IMR-90 (cell line): ENCODE measurements at regions not wholly inside any gene's neighbourhood (a gene's known extent, or its start where the extent isn't known, plus 50 kb on each side); places are given as distances from the start of the nearest gene placed in this dataset.

ENCODE experiments used
- ATAC-seq: fragments of 200-7000 bp; cut with Tn5 transposase; 2 replicates; pipeline ENCODE4 v1.9.1; 2020; ENCODE audit warnings: low read depth, mild to moderate bottlenecking, moderate library complexity
- BruUV-seq: library from RNA; stranded (reverse); fragments of 400-500 nt; replicated peaks from 2 replicates; lab custom pipeline; 2021; lab: Mats Ljungman, UMichigan
- CTCF ChIA-PET: fragments of 300-600 bp; formaldehyde crosslinking; extraction: SDS; loops from one replicate; lab custom pipeline; 2021; ENCODE audit warnings: antibody characterized with exemption; lab: Yijun Ruan, JAX
- POLR2A ChIA-PET: fragments of 300-600 bp; sonication (Branson Sonifier 250); formaldehyde crosslinking; loops from one replicate; lab custom pipeline; 2022; ENCODE audit warnings: antibody characterized with exemption; ENCODE audit not compliant: unreplicated experiment; lab: Charles Lee
- DNase-seq: peaks from one replicate; pipeline ENCODE4 v3.0.0; 2013
- H2AFZ ChIP-seq: replicated peaks from 2 replicates; pipeline ENCODE3; 2013; ENCODE audit warnings: low read length, mild to moderate bottlenecking; ENCODE audit not compliant: poor library complexity
- H2AK5ac ChIP-seq: 2 replicates; pipeline ENCODE4 v1.6.1; 2013; ENCODE audit warnings: low read depth, low read length, inconsistent platforms
- H2AK9ac ChIP-seq: replicated peaks from 2 replicates; pipeline ENCODE3; 2013; ENCODE audit warnings: mild to moderate bottlenecking, low read depth, low read length, moderate library complexity; ENCODE audit not compliant: poor library complexity
- H2BK120ac ChIP-seq: 2 replicates; pipeline ENCODE4 v1.6.1; 2013; ENCODE audit warnings: low read depth, low read length, inconsistent platforms
- H2BK15ac ChIP-seq: 3 replicates; pipeline ENCODE4 v1.6.1; 2013; ENCODE audit warnings: low read depth, low read length, inconsistent platforms
- H2BK20ac ChIP-seq: 2 replicates; pipeline ENCODE4 v1.6.1; 2013; ENCODE audit warnings: low read depth, mild to moderate bottlenecking, inconsistent platforms, low read length, moderate library complexity
- H2BK5ac ChIP-seq: 2 replicates; pipeline ENCODE4 v1.6.1; 2013; ENCODE audit warnings: mild to moderate bottlenecking, low read depth, low read length, inconsistent platforms; ENCODE audit not compliant: poor library complexity, severe bottlenecking
- H3K14ac ChIP-seq: replicated peaks from 2 replicates; pipeline ENCODE4 v1.6.1; 2013; ENCODE audit warnings: low read depth, low read length, inconsistent platforms
- H3K18ac ChIP-seq: 2 replicates; pipeline ENCODE4 v1.6.1; 2013; ENCODE audit warnings: low read depth, low read length, control low read depth
- H3K23ac ChIP-seq: 2 replicates; pipeline ENCODE4 v1.6.1; 2013; ENCODE audit warnings: low read depth, low read length, inconsistent platforms
- H3K27ac ChIP-seq: 2 replicates; pipeline ENCODE4 v1.5.1; 2013; ENCODE audit warnings: mild to moderate bottlenecking, control low read depth, low read length; ENCODE audit not compliant: insufficient read depth
- H3K27me3 ChIP-seq: 2 replicates; pipeline ENCODE4 v1.6.1; 2013; ENCODE audit warnings: low read length; ENCODE audit not compliant: control insufficient read depth, insufficient read depth
- H3K36me3 ChIP-seq: 2 replicates; pipeline ENCODE4 v1.6.1; 2013; ENCODE audit warnings: low read length, mixed read lengths; ENCODE audit not compliant: control insufficient read depth, insufficient read depth
- H3K4ac ChIP-seq: 2 replicates; pipeline ENCODE4 v1.6.1; 2013; ENCODE audit warnings: low read depth, low read length, inconsistent platforms
- H3K4me1 ChIP-seq: 2 replicates; pipeline ENCODE4 v1.6.1; 2013; ENCODE audit warnings: low read length, mixed read lengths; ENCODE audit not compliant: control insufficient read depth, insufficient read depth
- H3K4me2 ChIP-seq: 2 replicates; pipeline ENCODE4 v1.6.1; 2013; ENCODE audit warnings: low read depth, mild to moderate bottlenecking, control low read depth, low read length, moderate library complexity
- H3K4me3 ChIP-seq: 2 replicates; pipeline ENCODE4 v1.5.1; 2013; ENCODE audit warnings: low read depth, mild to moderate bottlenecking, control low read depth, low read length, moderate library complexity; ENCODE audit not compliant: insufficient read depth
- H3K56ac ChIP-seq: 2 replicates; pipeline ENCODE4 v1.6.1; 2013; ENCODE audit warnings: low read length, inconsistent platforms; ENCODE audit not compliant: insufficient read depth; ENCODE audit errors: extremely low read depth
- H3K79me1 ChIP-seq, 2 experiments: 2 replicates each; pipeline ENCODE4 v1.6.1; 2013; ENCODE audit warnings: low read length in 2 of 2, inconsistent platforms in 1 of 2, low read depth in 1 of 2
- H3K9ac ChIP-seq: 2 replicates; pipeline ENCODE4 v1.6.1; 2013; ENCODE audit warnings: low read depth, low read length, control low read depth
- H3K9me1 ChIP-seq: 2 replicates; pipeline ENCODE4 v1.6.1; 2013; ENCODE audit warnings: low read length, inconsistent platforms; ENCODE audit not compliant: insufficient read depth
- H3K9me3 ChIP-seq: 2 replicates; pipeline ENCODE4 v1.6.1; 2013; ENCODE audit warnings: low read length; ENCODE audit not compliant: control insufficient read depth, insufficient read depth
- H4K20me1 ChIP-seq: 2 replicates; pipeline ENCODE4 v1.6.1; 2013; ENCODE audit warnings: low read length, inconsistent platforms; ENCODE audit not compliant: insufficient read depth
- H4K5ac ChIP-seq: 2 replicates; pipeline ENCODE4 v1.6.1; 2013; ENCODE audit warnings: mild to moderate bottlenecking, low read depth, low read length, control low read depth
- H4K8ac ChIP-seq, 2 experiments: 2 replicates each; pipeline ENCODE4 v1.6.1; 2013; ENCODE audit warnings: low read depth in 2 of 2, low read length in 2 of 2, control low read depth in 1 of 2, inconsistent platforms in 1 of 2
- H4K91ac ChIP-seq: 2 replicates; pipeline ENCODE4 v1.6.1; 2013; ENCODE audit warnings: low read depth, low read length, inconsistent platforms; ENCODE audit not compliant: insufficient read depth
- BHLHE40 ChIP-seq: fragments of 150-350 bp; IDR thresholded peaks from 2 replicates; pipeline ENCODE4 v1.6.1; 2016; ENCODE audit warnings: mild to moderate bottlenecking, low read depth, low read length
- CTCF ChIP-seq: conservative IDR thresholded peaks from 2 replicates; pipeline ENCODE4 v1.5.1; 2012; ENCODE audit warnings: mild to moderate bottlenecking, low read depth, low read length, improper control_type of control experiment
- ELK1 ChIP-seq: fragments of 150-350 bp; IDR thresholded peaks from 2 replicates; pipeline ENCODE4 v1.6.1; 2016; ENCODE audit warnings: low read depth, mild to moderate bottlenecking, low read length, moderate library complexity, borderline replicate concordance
- MXI1 ChIP-seq: IDR thresholded peaks from 2 replicates; pipeline ENCODE4 v1.6.1; 2012; ENCODE audit warnings: low read depth, mild to moderate bottlenecking, low read length, moderate library complexity, borderline replicate concordance
- RAD21 ChIP-seq: IDR thresholded peaks from 2 replicates; pipeline ENCODE4 v1.6.1; 2012; ENCODE audit warnings: low read length, improper control_type of control experiment
- SMC3 ChIP-seq: fragments of 150-350 bp; IDR thresholded peaks from 2 replicates; pipeline ENCODE4 v1.6.1; 2016; ENCODE audit warnings: low read depth, mild to moderate bottlenecking, antibody characterized with exemption, low read length, moderate library complexity
- WGBS, 2 experiments: methylation state at CpG; one replicate each; pipeline versions ENCODE4 v1.1.5 to v1.1.7; 2013; ENCODE audit warnings: missing lambda C conversion rate in 2 of 2; ENCODE audit not compliant: insufficient read length in 1 of 2; ENCODE audit errors: extremely low coverage in 2 of 2; 5-methylcytosine and 5-hydroxymethylcytosine counted together
- dilution Hi-C: fragments of 300-500 bp; cut with HindIII; formaldehyde crosslinking; loops from one replicate; pipeline ENCODE4 v1.14.3; 2018; ENCODE audit warnings: low sequenced_read_pairs; ENCODE audit not compliant: unreplicated experiment
- in situ Hi-C: fragments of 300-500 bp; cut with MboI; formaldehyde crosslinking; loops from 3 replicates; pipeline ENCODE4 v1.14.3; 2019; ENCODE audit warnings: low sequenced_read_pairs, inconsistent platforms, mixed read lengths
- intact Hi-C: fragments of 100-400 bp; cut with micrococcal nuclease; formaldehyde crosslinking; loops from 2 replicates; pipeline ENCODE4 v1.10.0; 2022

- Histone ChIP-seq H3K27me3 (no peaks in the 10 kb centered on the region), H3K14ac (peak overlapping the region; percentile 33), H3K79me1 (no peaks in the 10 kb centered on the region), H3K9me1 (peaks cover 5% of the 10 kb centered on the region; the same call in 1 of the 2 replicates), H3K9ac (no peak overlapping the region), H3K56ac (no peak overlapping the region; the same call in 1 of the 2 replicates), H3K9me3 (no peaks in the 10 kb centered on the region), H2AK9ac (no peak overlapping the region), H2BK15ac (peak overlapping the region; percentile 70; the same call in 1 of the 3 replicates), H2BK5ac (peak overlapping the region; percentile 78), H3K18ac (peak overlapping the region; percentile 79; the same call in 1 of the 2 replicates), H4K5ac (peak overlapping the region; percentile 79), H3K4me2 (no peak overlapping the region), H2BK120ac (peak overlapping the region; percentile 90), H4K8ac (peak overlapping the region; percentile 12 to 33; a peak in 2 of 4 replicates), H3K4me3 (no peak overlapping the region), H2AFZ (no peak overlapping the region), H4K20me1 (no peaks in the 10 kb centered on the region), H3K4ac (peak overlapping the region; percentile 68), H3K36me3 (no peaks in the 10 kb centered on the region), H4K91ac (peak overlapping the region; percentile 66), H2BK20ac (peak overlapping the region; percentile 77; the same call in 1 of the 2 replicates), H3K23ac (peak overlapping the region; percentile 70; the same call in 1 of the 2 replicates), H2AK5ac (peak overlapping the region; percentile 71; the same call in 1 of the 2 replicates), H3K4me1 (peaks cover 4% of the 10 kb centered on the region), H3K27ac (peak overlapping the region; percentile 68; the same call in 1 of the 2 replicates)
- ATAC-seq (peak; percentile 52), DNase-seq (peak; percentile 54)
- no peak for TF ChIP-seq SMC3
- no peak for TF ChIP-seq MXI1
- no peak for TF ChIP-seq BHLHE40
- no peak for TF ChIP-seq ELK1
- no peak for TF ChIP-seq CTCF
- no peak for TF ChIP-seq RAD21
- dilution Hi-C loops (no loop called here), intact Hi-C loops (no loop called here), in situ Hi-C loops (no loop called here)
- ChIA-PET CTCF (no interaction called here), POLR2A (no interaction called here)
- BruUV-seq = no TSS peak
- WGBS, 2 experiments = 60% methylated on average over 1 of the region's 2 CpGs; no CpG with 5 or more reads in 1 of the 2 experiments
Measured at GRCh38 chr11:22467248-22467647, 129.1 kb downstream of the SLC17A6 start.
